ENCODE measurements at regions not wholly inside any gene's neighbourhood (a gene's known extent, or its start where the extent isn't known, plus 50 kb on each side); places are given as distances from the start of the nearest gene placed in this dataset.

- TF ChIP-seq CTCF (IDR thresholded peaks at IDR 0.05) (no peak), POLR2A (IDR thresholded peaks at IDR 0.05) (no peak)
These were observed 143.4 kb upstream of the TMEM168 start for GRCh38 chr7:112933598-112933997.

Measured in stomach (tissue), 4 donors.